Caco-2 (cell line): ENCODE measurements at regions not wholly inside any gene's neighbourhood (a gene's known extent, or its start where the extent isn't known, plus 50 kb on each side); places are given as distances from the start of the nearest gene placed in this dataset.

Experiments
- BruUV-seq: library from RNA; stranded (reverse); fragments of 400-500 nt; replicated peaks from 2 replicates; lab custom pipeline; 2021; lab: Mats Ljungman, UMichigan
- CTCF ChIA-PET: fragments of 300-600 bp; sonication (Branson Sonifier 250); formaldehyde crosslinking; loops from one replicate; lab custom pipeline; 2022; ENCODE audit warnings: antibody characterized with exemption; lab: Charles Lee
- POLR2A ChIA-PET: fragments of 300-600 bp; sonication (Branson Sonifier 250); formaldehyde crosslinking; loops from one replicate; lab custom pipeline; 2022; ENCODE audit warnings: antibody characterized with exemption; lab: Charles Lee
- DNase-seq, 2 experiments: peaks; one replicate each; pipeline versions ENCODE4 v3.0.0 to v3.0.0-alpha.2; 2020 to 2022
- H3K27me3 ChIP-seq: replicated peaks from 2 replicates; pipeline ENCODE4 v1.6.0; 2011; ENCODE audit warnings: low read length; ENCODE audit not compliant: control insufficient read depth, insufficient read depth
- H3K36me3 ChIP-seq: 2 replicates; pipeline ENCODE4 v1.5.1; 2011; ENCODE audit warnings: low read length; ENCODE audit not compliant: control insufficient read depth, insufficient read depth
- H3K4me1 ChIP-seq: fragments of 250-450 bp; sonication (Bioruptor Pico); 2 replicates; pipeline ENCODE4 v1.5.1; 2020; ENCODE audit warnings: mild to moderate bottlenecking
- H3K4me3 ChIP-seq: 2 replicates; pipeline ENCODE4 v1.5.1; 2011; ENCODE audit warnings: low read depth, mild to moderate bottlenecking, control low read depth, low read length
- H3K9me3 ChIP-seq: fragments of 250-450 bp; sonication (Bioruptor Pico); 2 replicates; pipeline ENCODE4 v1.5.1; 2020; ENCODE audit warnings: mild to moderate bottlenecking, moderate library complexity
- H3K27ac Mint-ChIP-seq: one replicate; pipeline ENCODE4 v1.8.0; 2022; ENCODE audit warnings: mixed read lengths; ENCODE audit not compliant: unreplicated experiment
- H3K27me3 Mint-ChIP-seq: one replicate; pipeline ENCODE4 v1.8.0; 2022; ENCODE audit warnings: mixed read lengths; ENCODE audit not compliant: insufficient read depth, unreplicated experiment
- H3K36me3 Mint-ChIP-seq: one replicate; pipeline ENCODE4 v1.8.0; 2022; ENCODE audit warnings: mild to moderate bottlenecking, mixed read lengths; ENCODE audit not compliant: insufficient read depth, unreplicated experiment
- H3K4me1 Mint-ChIP-seq: one replicate; pipeline ENCODE4 v1.8.0; 2022; ENCODE audit warnings: low read depth, mixed read lengths; ENCODE audit not compliant: unreplicated experiment
- H3K4me3 Mint-ChIP-seq: one replicate; pipeline ENCODE4 v1.8.0; 2022; ENCODE audit warnings: mild to moderate bottlenecking, moderate library complexity, mixed read lengths; ENCODE audit not compliant: unreplicated experiment
- H3K9me3 Mint-ChIP-seq: one replicate; pipeline ENCODE4 v1.8.0; 2022; ENCODE audit warnings: mixed read lengths; ENCODE audit not compliant: unreplicated experiment
- CTCF ChIP-seq, 2 experiments: fragments of 200-600 bp in 1 of 2; IDR thresholded peaks; 1 replicate in 1 of 2; 2 replicates in 1 of 2; pipeline versions ENCODE4 v1.5.1 to v1.8.0; 2011 to 2022; ENCODE audit warnings: antibody characterized with exemption in 1 of 2, control low read depth in 1 of 2, inconsistent platforms in 1 of 2, low read depth in 1 of 2, low read length in 1 of 2, mild to moderate bottlenecking in 1 of 2, moderate library complexity in 1 of 2; ENCODE audit not compliant: insufficient read depth in 1 of 2, severe bottlenecking in 1 of 2, unreplicated experiment in 1 of 2
- intact Hi-C: fragments of 100-400 bp; cut with micrococcal nuclease; formaldehyde crosslinking; loops from one replicate; pipeline ENCODE4 v1.10.0; 2022; ENCODE audit not compliant: unreplicated experiment

GRCh38 chr2:226495466-226496272 is 304.0 kb downstream of the IRS1 start:
- ChIA-PET CTCF (no interaction called here), POLR2A (no interaction called here)
- Mint-ChIP-seq H3K9me3 (peaks cover 9% of the 10 kb centered on the region), H3K4me1 (peaks cover 24% of the 10 kb centered on the region), H3K4me3 (no peak overlapping the region), H3K36me3 (no peaks in the 10 kb centered on the region), H3K27me3 (no peaks in the 10 kb centered on the region), H3K27ac (no peak overlapping the region)
- no peaks in the 10 kb centered on the region for H3K27me3 ChIP-seq
- intact Hi-C loops, result no loop called here
- peaks cover 14% of the 10 kb centered on the region for H3K4me1 ChIP-seq
- no TSS peak for BruUV-seq
- no peak for TF ChIP-seq CTCF (IDR thresholded peaks at IDR 0.05; ENCODE audit: insufficient read depth in 1 of 2, low read depth in 1 of 2, low read length in 1 of 2, severe bottlenecking in 1 of 2, unreplicated experiment in 1 of 2)
- no peaks in the 10 kb centered on the region for H3K9me3 ChIP-seq
- H3K36me3 ChIP-seq, result no peaks in the 10 kb centered on the region
- DNase-seq, result no peak
- H3K4me3 ChIP-seq, result no peak overlapping the region

- CTCF ChIA-PET, result interaction anchor here (0.6 kb wide), 1 partner anchor 13 kb away, joined by 3 read pairs; no protein-coding TSS in a partner anchor
- no peak for DNase-seq
- BruUV-seq, result no TSS peak
- H3K9me3 Mint-ChIP-seq, result peaks cover 4% of the 10 kb centered on the region
- no peak overlapping the region for H3K4me3 Mint-ChIP-seq
- TF ChIP-seq CTCF (IDR thresholded peaks at IDR 0.05; ENCODE audit: insufficient read depth in 1 of 2, low read depth in 1 of 2, low read length in 1 of 2, severe bottlenecking in 1 of 2, unreplicated experiment in 1 of 2), result no peak
- Histone ChIP-seq H3K9me3 (0 out of 2 replicates have a peak, but pooled peaks cover 2% of the 10 kb centered on the region), H3K4me1 (peaks cover 14% of the 10 kb centered on the region), H3K36me3 (no peaks in the 10 kb centered on the region), H3K4me3 (no peak overlapping the region), H3K27me3 (no peaks in the 10 kb centered on the region)
- no peak overlapping the region for H3K27ac Mint-ChIP-seq
- H3K36me3 Mint-ChIP-seq, result no peaks in the 10 kb centered on the region
- peaks cover 14% of the 10 kb centered on the region for H3K4me1 Mint-ChIP-seq
- H3K27me3 Mint-ChIP-seq, result no peaks in the 10 kb centered on the region
- POLR2A ChIA-PET, result no interaction called here
- intact Hi-C loops, result no loop called here
Observed at GRCh38 chr2:226491112-226491511, 308.5 kb downstream of the IRS1 start.

- no TSS peak for BruUV-seq
- intact Hi-C loops, result no loop called here
- no peak for TF ChIP-seq CTCF (IDR thresholded peaks at IDR 0.05; ENCODE audit: insufficient read depth in 1 of 2, low read depth in 1 of 2, low read length in 1 of 2, severe bottlenecking in 1 of 2, unreplicated experiment in 1 of 2)
- H3K36me3 Mint-ChIP-seq, result no peaks in the 10 kb centered on the region
- peaks cover 15% of the 10 kb centered on the region for H3K4me1 ChIP-seq
- DNase-seq, result no peak
- H3K27ac Mint-ChIP-seq, result no peak overlapping the region
- POLR2A ChIA-PET, result no interaction called here
- H3K9me3 Mint-ChIP-seq, result no peaks in the 10 kb centered on the region
- no peaks in the 10 kb centered on the region for H3K27me3 ChIP-seq
- H3K9me3 ChIP-seq, result 0 out of 2 replicates have a peak, but pooled peaks cover 2% of the 10 kb centered on the region
- peaks cover 9% of the 10 kb centered on the region for H3K4me1 Mint-ChIP-seq
- H3K4me3 Mint-ChIP-seq, result no peak overlapping the region
- H3K36me3 ChIP-seq, result no peaks in the 10 kb centered on the region
- H3K27me3 Mint-ChIP-seq, result no peaks in the 10 kb centered on the region
- H3K4me3 ChIP-seq, result no peak overlapping the region
- CTCF ChIA-PET, result no interaction called here
Observed at GRCh38 chr2:226489775-226490541, 309.7 kb downstream of the IRS1 start.
